ENCODE measurements at regions not wholly inside any gene's neighbourhood (a gene's known extent, or its start where the extent isn't known, plus 50 kb on each side); places are given as distances from the start of the nearest gene placed in this dataset.

- no peak for TF ChIP-seq POLR2A (IDR thresholded peaks at IDR 0.05; ENCODE audit: low read depth, low read length)
- TF ChIP-seq POLR2AphosphoS5 (IDR thresholded peaks at IDR 0.05; ENCODE audit: low read depth, low read length): no peak
- no peak for TF ChIP-seq TAF1 (IDR thresholded peaks at IDR 0.05; ENCODE audit: low read depth, low read length)
- no peak for TF ChIP-seq POU2F2 (IDR thresholded peaks at IDR 0.05; ENCODE audit: low read depth, low read length)
- TF ChIP-seq SPI1 (IDR thresholded peaks at IDR 0.05; ENCODE audit: low read depth, low read length): no peak
- TF ChIP-seq PAX5 (IDR thresholded peaks at IDR 0.05; ENCODE audit: insufficient read depth, low read length, severe bottlenecking): no peak
These were observed 299.3 kb downstream of the UQCRFS1 start for GRCh38 chr19:28913626-28914025.

All from GM12891 (cell line).